Occipital lobe (tissue), 1 donor: ENCODE measurements at regions not wholly inside any gene's neighbourhood (a gene's known extent, or its start where the extent isn't known, plus 50 kb on each side); places are given as distances from the start of the nearest gene placed in this dataset.
A peak's percentile ranks its signal among the peaks of the same experiment; 100 is the strongest.

ENCODE experiments used
- DNase-seq: peaks from one replicate; lab custom pipeline; 2025; lab: John Stamatoyannopoulos, UW

DNA sequence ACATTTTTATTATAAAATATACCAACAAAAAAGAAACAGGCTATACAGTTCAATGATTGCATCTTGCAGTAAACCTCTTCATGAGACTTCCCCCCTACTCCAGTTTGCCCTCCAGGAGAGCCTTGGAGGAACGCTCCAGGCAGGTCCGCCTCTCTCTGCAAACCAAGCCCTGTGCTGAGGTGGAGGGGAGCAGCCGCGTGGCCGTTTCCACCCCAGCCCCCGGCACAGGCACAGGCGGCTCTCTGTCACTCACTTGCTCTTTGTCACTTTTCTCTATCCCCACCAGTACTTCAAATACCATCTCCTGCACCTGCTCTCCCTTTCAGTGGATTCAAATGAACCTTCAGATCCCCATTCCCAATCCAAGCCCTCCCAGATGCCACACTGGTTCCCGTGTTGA lies 479.9 kb downstream of the OCA2 start:
- no peak for DNase-seq

- no peak for DNase-seq
Observed at GRCh38 chr15:27617013-27617412, 482.1 kb downstream of the OCA2 start.

- no peak for DNase-seq
Observed at GRCh38 chr15:27608248-27608647, 490.9 kb downstream of the OCA2 start.

DNA sequence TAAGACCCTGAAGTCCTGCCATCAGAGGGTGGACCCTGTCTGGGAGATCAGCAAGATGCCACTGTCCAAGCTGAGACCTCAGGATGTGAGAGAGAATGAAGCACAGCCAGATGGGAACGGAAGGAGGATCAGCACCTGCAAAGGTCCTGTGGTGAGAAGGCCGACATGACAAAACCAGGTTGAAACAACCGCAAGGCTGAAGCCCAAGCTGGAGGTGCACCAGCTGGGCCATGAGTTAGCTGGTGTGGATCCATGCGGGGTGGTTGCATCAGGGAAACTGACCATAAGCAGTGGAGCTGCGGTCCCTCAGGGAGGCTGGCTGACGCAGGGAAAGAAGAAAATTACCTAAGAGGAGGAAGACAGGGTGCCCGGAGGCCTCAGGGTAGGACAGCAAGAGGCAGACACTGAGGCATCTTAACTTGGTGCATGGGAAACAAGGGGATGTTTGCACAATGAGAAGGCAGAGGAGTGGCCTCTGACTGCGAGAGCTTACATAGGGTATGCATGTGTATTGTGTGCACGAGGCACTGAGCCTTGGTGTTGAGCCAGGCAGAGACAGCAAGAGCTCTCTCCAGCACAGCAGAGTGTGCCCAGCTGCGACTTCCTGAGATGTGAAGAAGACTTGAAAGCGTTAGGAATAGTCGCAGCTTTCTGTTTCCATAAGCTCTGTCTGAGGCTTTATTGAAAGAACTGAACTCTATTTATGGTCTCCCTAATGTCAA lies 497.7 kb downstream of the OCA2 start:
- peak; percentile 4 for DNase-seq

DNA sequence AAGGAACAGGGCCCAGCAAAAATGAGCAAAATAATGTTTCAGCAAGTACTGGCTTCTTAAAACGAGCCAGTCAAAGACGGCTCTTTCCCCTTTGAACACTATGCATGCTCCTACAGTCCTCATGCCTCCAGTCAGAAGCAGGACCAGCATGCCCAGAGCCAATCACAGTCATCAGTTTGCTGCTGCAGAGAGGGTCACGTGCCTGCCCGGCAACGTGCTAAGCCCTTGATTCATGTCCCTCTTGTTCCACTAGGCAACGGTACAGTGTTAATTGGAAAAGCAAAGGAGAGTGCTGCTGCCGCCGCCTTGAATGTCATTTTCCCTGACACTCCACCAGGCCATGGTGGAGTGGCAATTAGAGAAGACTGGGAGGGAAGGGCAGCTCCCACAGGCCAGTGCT lies 500.1 kb downstream of the OCA2 start:
- no peak for DNase-seq

- no peak for DNase-seq
Observed at GRCh38 chr15:27598251-27599009, 500.7 kb downstream of the OCA2 start.

DNA sequence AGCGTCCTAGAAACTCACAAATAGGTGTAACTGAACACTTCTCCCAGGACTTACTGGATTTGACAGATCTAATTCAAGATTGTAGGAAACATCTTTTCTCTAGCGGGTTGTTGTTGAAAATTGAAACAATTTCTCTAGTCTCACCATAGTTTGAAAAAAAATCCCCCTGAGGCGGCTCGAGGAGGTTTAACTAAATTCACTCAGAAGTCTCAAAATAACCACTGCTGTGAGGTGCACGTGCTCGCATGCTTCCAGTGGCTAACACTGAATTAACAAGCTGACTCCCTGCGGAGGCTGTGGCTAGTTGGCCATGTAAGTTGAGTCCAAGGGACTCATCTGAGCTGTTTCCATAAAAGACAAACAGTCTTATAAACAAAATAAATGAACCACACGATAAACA lies 503.9 kb downstream of the OCA2 start:
- DNase-seq, result no peak

- no peak for DNase-seq
Observed at GRCh38 chr15:27592036-27592760, 506.9 kb downstream of the OCA2 start.
